HFFc6 (cell line): ENCODE measurements at regions not wholly inside any gene's neighbourhood (a gene's known extent, or its start where the extent isn't known, plus 50 kb on each side); places are given as distances from the start of the nearest gene placed in this dataset.
"Not testable (repeated sequence)": the region's sequence is repeated elsewhere in the genome, so short reads cannot be mapped to it uniquely, and the experiment has no call there.

Experiments
- DNase-seq: peaks from one replicate; pipeline ENCODE4 v3.0.0-alpha.2; 2018
- H3K27ac Mint-ChIP-seq: 2 replicates; pipeline ENCODE4 v1.8.0; 2020; ENCODE audit warnings: mild to moderate bottlenecking, mixed read lengths
- H3K27me3 Mint-ChIP-seq: 2 replicates; pipeline ENCODE4 v1.8.0; 2021; ENCODE audit warnings: mild to moderate bottlenecking, moderate library complexity, mixed read lengths; ENCODE audit not compliant: insufficient read depth
- H3K36me3 Mint-ChIP-seq: 2 replicates; pipeline ENCODE4 v1.8.0; 2021; ENCODE audit warnings: low read depth, mixed read lengths
- H3K4me1 Mint-ChIP-seq: 2 replicates; pipeline ENCODE4 v1.8.0; 2020; ENCODE audit warnings: low read depth, mixed read lengths
- H3K4me3 Mint-ChIP-seq: 2 replicates; pipeline ENCODE4 v1.8.0; 2020; ENCODE audit warnings: mild to moderate bottlenecking, moderate library complexity, mixed read lengths
- H3K9me3 Mint-ChIP-seq: 2 replicates; pipeline ENCODE4 v1.8.0; 2020; ENCODE audit warnings: mild to moderate bottlenecking, mixed read lengths
- TF ChIP-seq, protein P1 (sequence below): fragments of 200-600 bp; sonication (generic); IDR thresholded peaks from 2 replicates; pipeline ENCODE4 v1.5.0; 2021; ENCODE audit warnings: antibody characterized with exemption, mild to moderate bottlenecking

DNA sequence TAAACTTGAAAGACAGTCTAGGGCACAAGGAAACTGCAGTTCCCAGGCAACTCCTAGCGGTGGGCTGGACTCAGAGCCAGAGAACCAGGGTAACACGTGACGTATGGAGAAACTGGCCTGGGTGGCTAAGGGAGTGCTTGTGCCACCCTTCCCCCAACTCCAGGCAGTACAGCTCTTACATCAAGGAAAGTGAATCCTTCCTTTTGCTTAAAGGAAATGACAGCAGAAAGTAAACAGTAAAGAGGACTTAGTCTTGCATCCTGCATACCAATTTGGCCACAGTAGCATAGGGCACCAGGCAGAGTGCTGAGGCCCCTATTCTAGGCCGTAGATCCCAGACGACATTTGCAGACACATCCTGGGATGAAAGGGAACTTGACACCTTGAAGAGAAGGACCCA is 322.8 kb downstream of the CD109 start:
- no peaks in the 10 kb centered on the region for H3K4me1 Mint-ChIP-seq
- no peak for DNase-seq
- H3K9me3 Mint-ChIP-seq: no peaks in the 10 kb centered on the region
- no peak overlapping the region for H3K27ac Mint-ChIP-seq
- TF ChIP-seq, protein P1, sequence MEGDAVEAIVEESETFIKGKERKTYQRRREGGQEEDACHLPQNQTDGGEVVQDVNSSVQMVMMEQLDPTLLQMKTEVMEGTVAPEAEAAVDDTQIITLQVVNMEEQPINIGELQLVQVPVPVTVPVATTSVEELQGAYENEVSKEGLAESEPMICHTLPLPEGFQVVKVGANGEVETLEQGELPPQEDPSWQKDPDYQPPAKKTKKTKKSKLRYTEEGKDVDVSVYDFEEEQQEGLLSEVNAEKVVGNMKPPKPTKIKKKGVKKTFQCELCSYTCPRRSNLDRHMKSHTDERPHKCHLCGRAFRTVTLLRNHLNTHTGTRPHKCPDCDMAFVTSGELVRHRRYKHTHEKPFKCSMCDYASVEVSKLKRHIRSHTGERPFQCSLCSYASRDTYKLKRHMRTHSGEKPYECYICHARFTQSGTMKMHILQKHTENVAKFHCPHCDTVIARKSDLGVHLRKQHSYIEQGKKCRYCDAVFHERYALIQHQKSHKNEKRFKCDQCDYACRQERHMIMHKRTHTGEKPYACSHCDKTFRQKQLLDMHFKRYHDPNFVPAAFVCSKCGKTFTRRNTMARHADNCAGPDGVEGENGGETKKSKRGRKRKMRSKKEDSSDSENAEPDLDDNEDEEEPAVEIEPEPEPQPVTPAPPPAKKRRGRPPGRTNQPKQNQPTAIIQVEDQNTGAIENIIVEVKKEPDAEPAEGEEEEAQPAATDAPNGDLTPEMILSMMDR: no peak
- H3K4me3 Mint-ChIP-seq: no peak overlapping the region
- no peaks in the 10 kb centered on the region; the same call in 1 of the 2 replicates for H3K27me3 Mint-ChIP-seq
- no peaks in the 10 kb centered on the region for H3K36me3 Mint-ChIP-seq

DNA sequence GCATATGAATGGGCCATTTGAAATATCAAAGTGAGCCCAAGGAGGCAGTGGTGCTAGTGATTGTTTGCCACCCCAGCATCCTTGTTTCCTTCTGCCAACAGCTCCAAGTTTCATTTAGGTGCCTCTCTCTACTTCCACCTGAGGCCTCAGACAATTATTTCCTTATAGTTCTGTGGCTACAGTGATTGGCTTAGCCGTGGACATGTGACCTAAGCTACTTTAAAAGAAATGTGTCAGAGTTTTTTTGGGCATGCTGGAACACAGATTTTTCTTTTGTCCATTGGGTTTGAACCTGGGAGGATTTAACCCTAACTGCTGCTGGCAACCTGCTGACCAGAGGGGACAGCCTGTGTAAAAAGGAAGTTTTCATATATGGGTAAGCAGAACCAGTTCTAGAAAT is 319.4 kb downstream of the CD109 start:
- Mint-ChIP-seq H3K36me3 (peaks cover 5% of the 10 kb centered on the region; the same call in 1 of the 2 replicates), H3K4me3 (no peak overlapping the region), H3K4me1 (no peaks in the 10 kb centered on the region), H3K27me3 (peaks cover 13% of the 10 kb centered on the region; the same call in 1 of the 2 replicates), H3K27ac (no peak overlapping the region), H3K9me3 (no peaks in the 10 kb centered on the region)
- TF ChIP-seq, protein P1: no peak
- no peak for DNase-seq

DNA sequence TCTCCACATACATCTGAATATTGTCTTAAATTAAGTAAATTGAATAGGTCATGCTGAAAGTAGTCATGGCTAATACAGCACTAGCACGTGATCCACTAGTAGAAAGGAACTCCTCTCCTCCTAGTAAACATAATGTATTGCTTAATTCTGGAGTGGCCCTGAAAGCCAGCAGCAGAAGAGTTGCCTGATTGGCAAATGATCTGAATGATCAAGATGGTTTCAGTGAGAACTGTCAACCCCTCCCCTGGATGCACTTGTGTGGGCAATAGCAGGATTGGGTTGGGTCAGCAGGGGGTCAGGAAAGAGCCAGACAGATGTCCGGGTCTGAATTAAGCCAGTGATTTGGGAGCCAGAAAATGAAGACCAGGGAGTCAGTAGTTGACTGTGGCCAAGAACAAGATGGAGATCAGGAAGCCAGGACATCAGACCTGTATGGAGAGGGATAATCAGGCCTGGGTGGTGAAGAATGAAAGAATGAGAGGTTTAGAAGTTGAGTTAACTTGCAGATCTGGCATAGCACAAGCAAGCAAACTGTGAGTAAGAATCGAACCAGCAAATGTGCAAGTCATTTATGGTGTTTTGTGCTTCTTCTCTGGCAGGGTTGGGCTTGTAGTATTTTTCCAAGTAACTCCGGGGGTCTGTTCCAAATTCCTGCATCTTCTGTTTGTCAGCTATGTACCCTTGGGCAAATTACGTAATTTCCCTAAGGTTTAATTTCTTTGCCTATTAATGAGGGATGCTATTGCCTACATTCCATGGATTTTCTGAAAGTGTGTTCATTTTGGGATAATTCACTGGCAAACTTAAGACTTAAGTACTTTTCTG is 304.9 kb downstream of the CD109 start:
- Mint-ChIP-seq H3K27ac (no peak overlapping the region), H3K4me3 (no peak overlapping the region), H3K27me3 (peaks cover 6% of the 10 kb centered on the region; the same call in 1 of the 2 replicates), H3K4me1 (no peaks in the 10 kb centered on the region), H3K9me3 (no peaks in the 10 kb centered on the region; the same call in 1 of the 2 replicates), H3K36me3 (no peaks in the 10 kb centered on the region)
- no peak for DNase-seq
- TF ChIP-seq, protein P1: no peak

DNA sequence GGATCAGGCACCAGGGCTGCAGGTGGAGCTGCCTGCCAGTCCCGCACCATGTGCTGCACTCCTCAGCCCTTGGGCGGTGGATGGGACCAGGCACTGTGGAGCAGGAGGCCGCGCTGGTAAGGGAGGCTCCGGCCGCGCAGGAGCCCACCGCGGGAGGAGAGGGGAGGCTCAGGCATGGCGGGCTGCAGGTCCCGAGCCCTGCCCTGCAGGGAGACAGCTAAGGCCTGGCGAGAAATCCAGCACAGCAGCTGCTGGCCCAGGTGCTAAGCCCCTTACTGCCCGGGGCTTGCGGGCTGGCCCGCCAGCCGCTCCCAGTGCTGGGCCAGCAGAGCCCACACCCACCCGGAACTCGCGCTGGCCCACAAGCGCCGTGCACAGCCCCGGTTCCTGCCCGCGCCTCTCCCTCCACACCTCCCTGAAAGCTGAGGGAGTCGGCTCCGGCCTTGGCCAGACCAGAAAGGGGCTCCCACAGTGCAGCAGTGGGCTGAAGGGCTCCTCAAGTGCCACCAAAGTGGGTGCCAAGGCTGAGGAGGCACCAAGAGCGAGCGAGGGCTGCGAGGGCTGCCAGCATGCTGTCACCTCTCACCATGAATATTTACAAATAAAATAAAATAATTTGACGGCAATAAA is 294.7 kb downstream of the CD109 start:
- not testable (repeated sequence) for H3K27ac Mint-ChIP-seq, H3K27me3 Mint-ChIP-seq, H3K9me3 Mint-ChIP-seq, H3K4me3 Mint-ChIP-seq, DNase-seq, H3K36me3 Mint-ChIP-seq
- H3K4me1 Mint-ChIP-seq: peaks cover 13% of the 10 kb centered on the region

DNA sequence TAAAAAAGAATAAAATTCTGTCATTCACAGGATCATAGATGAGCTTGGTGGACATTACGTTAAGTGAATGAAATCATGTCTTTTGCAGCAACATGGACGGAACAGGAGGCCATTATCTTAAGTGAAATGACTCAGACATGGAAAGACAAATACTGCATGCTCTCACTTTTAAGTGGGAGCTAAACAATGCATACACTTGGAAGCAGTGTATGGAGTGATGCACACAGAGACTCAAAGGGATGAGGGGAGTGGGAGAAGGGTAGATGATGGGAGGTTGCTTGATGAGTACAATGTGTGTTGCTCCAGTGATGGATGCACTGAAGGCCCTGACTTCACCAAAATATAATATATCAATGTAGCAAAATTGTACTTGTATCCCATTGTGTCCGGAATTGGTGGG is 293.4 kb downstream of the CD109 start:
- no peaks in the 10 kb centered on the region for H3K36me3 Mint-ChIP-seq
- no peak overlapping the region for H3K27ac Mint-ChIP-seq
- TF ChIP-seq, protein P1: no peak
- DNase-seq: no peak
- no peak overlapping the region for H3K4me3 Mint-ChIP-seq
- no peaks in the 10 kb centered on the region for H3K9me3 Mint-ChIP-seq
- peaks cover 3% of the 10 kb centered on the region; the same call in 1 of the 2 replicates for H3K27me3 Mint-ChIP-seq
- H3K4me1 Mint-ChIP-seq: peaks cover 26% of the 10 kb centered on the region

DNA sequence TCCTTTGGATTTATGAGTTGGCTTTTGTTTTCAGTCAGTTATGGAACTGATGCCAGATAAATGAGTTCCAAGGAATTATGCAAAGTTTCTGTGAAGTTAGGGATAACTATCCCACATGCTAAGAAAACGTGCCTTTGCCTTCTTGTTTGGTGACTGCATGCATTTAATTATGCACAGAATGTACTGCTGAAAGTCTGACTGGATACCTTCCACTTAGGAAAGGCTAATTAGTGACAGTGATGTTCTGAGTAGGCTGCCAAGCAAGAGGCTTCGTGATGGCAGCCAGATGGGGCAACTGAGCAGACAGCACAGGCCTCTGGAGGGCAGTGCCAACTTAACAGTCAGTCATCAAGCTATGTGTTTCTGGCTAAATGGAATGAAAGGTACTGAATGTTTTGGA is 289.9 kb downstream of the CD109 start:
- no peaks in the 10 kb centered on the region for H3K9me3 Mint-ChIP-seq
- DNase-seq: peak; percentile 81
- no peak overlapping the region for H3K4me3 Mint-ChIP-seq
- TF ChIP-seq, protein P1: peak; percentile 73
- H3K36me3 Mint-ChIP-seq: peaks cover 4% of the 10 kb centered on the region; the same call in 1 of the 2 replicates
- H3K27me3 Mint-ChIP-seq: no peaks in the 10 kb centered on the region
- peaks cover 46% of the 10 kb centered on the region for H3K4me1 Mint-ChIP-seq
- peak overlapping the region; percentile 38 for H3K27ac Mint-ChIP-seq
